ENCODE measurements at regions not wholly inside any gene's neighbourhood (a gene's known extent, or its start where the extent isn't known, plus 50 kb on each side); places are given as distances from the start of the nearest gene placed in this dataset.

DNA sequence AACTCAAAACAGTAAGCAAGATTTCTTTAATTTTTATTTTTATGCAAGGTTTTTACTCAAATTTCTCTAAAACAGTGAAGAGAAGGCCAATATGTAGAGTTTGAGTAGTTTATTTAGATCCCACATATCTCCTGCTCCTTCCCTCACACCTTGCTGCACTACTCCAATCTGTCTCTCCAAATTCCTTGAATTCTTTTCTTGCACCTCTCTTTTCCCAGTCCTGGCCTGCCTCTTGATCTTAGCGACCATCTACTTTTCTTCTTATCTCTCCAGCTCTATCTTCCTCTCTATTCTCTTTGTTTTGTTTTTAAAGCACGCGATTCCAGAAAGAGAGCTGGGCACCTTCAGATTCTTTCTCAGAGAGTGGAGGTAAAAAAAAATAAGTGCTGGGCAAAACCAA is 86.7 kb upstream of the KCNQ5 start:
- TF ChIP-seq ZNF274 (IDR thresholded peaks at IDR 0.05; ENCODE audit: low read depth, low read length): no peak
- no peak for TF ChIP-seq SUZ12 (IDR thresholded peaks at IDR 0.05; ENCODE audit: extremely low read depth, insufficient read depth, insufficient read length)
- TF ChIP-seq YY1 (IDR thresholded peaks at IDR 0.05; ENCODE audit: insufficient read depth, insufficient read length): no peak
